SK-N-SH (cell line): ENCODE measurements at regions not wholly inside any gene's neighbourhood (a gene's known extent, or its start where the extent isn't known, plus 50 kb on each side); places are given as distances from the start of the nearest gene placed in this dataset.

Experiments used
- CTCF ChIA-PET: fragments of 300-600, 350-600 bp; formaldehyde crosslinking; extraction: SDS; loops from one replicate; lab custom pipeline; 2021; lab: Yijun Ruan, JAX
- POLR2A ChIA-PET: fragments of 350-600 bp; sonication (Branson Sonifier 250); formaldehyde crosslinking; extraction: SDS; loops from one replicate; lab custom pipeline; 2020; ENCODE audit warnings: antibody characterized with exemption, inconsistent platforms; lab: Yijun Ruan, JAX
- DNase-seq: peaks from one replicate; pipeline ENCODE4 v3.0.0; 2012
- H2AFZ ChIP-seq: fragments of 200-600 bp; sonication (generic); 2 replicates; pipeline ENCODE4 v1.8.1; 2016; ENCODE audit warnings: antibody characterized with exemption, mild to moderate bottlenecking, low read depth
- H3F3A ChIP-seq: fragments of 200-600 bp; sonication (generic); replicated peaks from 2 replicates; pipeline ENCODE3; 2016; ENCODE audit warnings: antibody characterized with exemption, mild to moderate bottlenecking; ENCODE audit not compliant: insufficient read depth
- H3K27ac ChIP-seq, 2 experiments: fragments of 200-500 bp in 1 of 2; fragments of 200-600 bp in 1 of 2; sonication (Bioruptor generic) in 1 of 2; sonication (generic), shearing (Covaris generic) in 1 of 2; 2 replicates each; pipeline versions ENCODE4 v1.5.1 to v1.6.1; 2014 to 2016; ENCODE audit warnings: low read depth in 2 of 2, inconsistent platforms in 1 of 2, low read length in 1 of 2, mild to moderate bottlenecking in 1 of 2, mixed read lengths in 1 of 2
- H3K27me3 ChIP-seq: fragments of 200-600 bp; sonication (generic), shearing (Covaris generic); 2 replicates; pipeline ENCODE4 v1.6.1; 2016; ENCODE audit warnings: mixed run types; ENCODE audit not compliant: insufficient read depth
- H3K36me3 ChIP-seq, 2 experiments: fragments of 200-500 bp in 1 of 2; fragments of 200-600 bp in 1 of 2; sonication (Bioruptor generic) in 1 of 2; sonication (generic) in 1 of 2; replicated peaks in 1 of 2; 2 replicates each; pipeline versions ENCODE3 to v1.5.1; 2014 to 2016; ENCODE audit warnings: low read length in 1 of 2, mild to moderate bottlenecking in 1 of 2; ENCODE audit not compliant: insufficient read depth in 2 of 2, control insufficient read depth in 1 of 2
- H3K4me1 ChIP-seq, 2 experiments: fragments of 200-500 bp in 1 of 2; fragments of 200-600 bp in 1 of 2; sonication (Bioruptor generic) in 1 of 2; sonication (generic), shearing (Covaris generic) in 1 of 2; 2 replicates each; pipeline versions ENCODE4 v1.5.1 to v1.6.1; 2014 to 2016; ENCODE audit warnings: low read depth in 1 of 2, low read length in 1 of 2, mixed run types in 1 of 2; ENCODE audit not compliant: insufficient read depth in 2 of 2, control insufficient read depth in 1 of 2
- H3K4me2 ChIP-seq: fragments of 200-600 bp; sonication (generic), shearing (Covaris generic); 2 replicates; pipeline ENCODE4 v1.6.1; 2017; ENCODE audit warnings: mixed run types
- H3K4me3 ChIP-seq, 2 experiments: fragments of 200-500 bp in 1 of 2; fragments of 200-600 bp in 1 of 2; sonication (Bioruptor generic) in 1 of 2; sonication (generic), shearing (Covaris generic) in 1 of 2; 2 replicates each; pipeline versions ENCODE4 v1.5.1 to v1.8.1; 2014 to 2016; ENCODE audit warnings: low read depth in 2 of 2, inconsistent platforms in 1 of 2, low read length in 1 of 2, mild to moderate bottlenecking in 1 of 2, mixed read lengths in 1 of 2, moderate library complexity in 1 of 2
- H3K79me2 ChIP-seq: fragments of 200-600 bp; sonication (generic); 2 replicates; pipeline ENCODE4 v1.8.1; 2017; ENCODE audit warnings: mild to moderate bottlenecking; ENCODE audit not compliant: insufficient read depth
- H3K9ac ChIP-seq: fragments of 200-600 bp; sonication (generic); 2 replicates; pipeline ENCODE4 v1.6.1; 2017; ENCODE audit warnings: mixed run types
- H3K9me2 ChIP-seq: fragments of 200-600 bp; sonication (generic); 2 replicates; pipeline ENCODE4 v1.6.1; 2017; ENCODE audit warnings: mixed run types
- H3K9me3 ChIP-seq: fragments of 200-600 bp; sonication (generic); 2 replicates; pipeline ENCODE4 v1.6.1; 2017; ENCODE audit warnings: mixed run types, mild to moderate bottlenecking, moderate library complexity
- H4K20me1 ChIP-seq: fragments of 200-600 bp; sonication (generic); 2 replicates; pipeline ENCODE4 v1.6.1; 2017; ENCODE audit warnings: mild to moderate bottlenecking, mixed run types; ENCODE audit not compliant: insufficient read depth
- CHD2 ChIP-seq: fragments of 150-350 bp; IDR thresholded peaks from 2 replicates; pipeline ENCODE4 v1.6.1; 2018; ENCODE audit warnings: low read length; ENCODE audit not compliant: partially characterized antibody
- ELF1 ChIP-seq: IDR thresholded peaks from 2 replicates; pipeline ENCODE4 v1.4.0; 2012
- EZH2phosphoT487 ChIP-seq: fragments of 200-600 bp; sonication (generic); IDR thresholded peaks from 2 replicates; pipeline ENCODE4 v1.6.1; 2017; ENCODE audit warnings: low read depth, mixed run types, mild to moderate bottlenecking, antibody characterized with exemption, moderate library complexity, borderline replicate concordance
- FOXJ3 ChIP-seq: sonication (generic); formaldehyde crosslinking; IDR thresholded peaks from 2 replicates; pipeline ENCODE4 v1.5.1; 2020; ENCODE audit warnings: mild to moderate bottlenecking, missing genetic modification reagents
- FOXM1 ChIP-seq: IDR thresholded peaks from 2 replicates; pipeline ENCODE4 v1.4.0; 2012; ENCODE audit warnings: low read depth, mild to moderate bottlenecking
- GATA2 ChIP-seq: sonication (generic); formaldehyde crosslinking; IDR thresholded peaks from 2 replicates; pipeline ENCODE4 v1.5.0; 2020; ENCODE audit warnings: mild to moderate bottlenecking, missing genetic modification reagents
- MEF2A ChIP-seq: IDR thresholded peaks from 2 replicates; pipeline ENCODE4 v1.4.0; 2012; ENCODE audit warnings: low read depth, borderline replicate concordance
- NRF1 ChIP-seq: IDR thresholded peaks from 2 replicates; pipeline ENCODE4 v1.6.1; 2012; ENCODE audit warnings: low read depth, mild to moderate bottlenecking, low read length
- RAD21 ChIP-seq: IDR thresholded peaks from 2 replicates; pipeline ENCODE4 v1.6.1; 2012; ENCODE audit warnings: mild to moderate bottlenecking, low read length
- RCOR1 ChIP-seq: fragments of 150-350 bp; IDR thresholded peaks from 2 replicates; pipeline ENCODE4 v1.6.1; 2017; ENCODE audit warnings: antibody characterized with exemption, low read length
- RFX5 ChIP-seq: IDR thresholded peaks from 2 replicates; pipeline ENCODE4 v1.6.1; 2012; ENCODE audit warnings: mild to moderate bottlenecking, improper control_type of control experiment, low read length
- RXRA ChIP-seq: IDR thresholded peaks from 2 replicates; pipeline ENCODE4 v1.4.0; 2012; ENCODE audit warnings: low read depth, mild to moderate bottlenecking, borderline replicate concordance
- TCF12 ChIP-seq: IDR thresholded peaks from 2 replicates; pipeline ENCODE4 v1.4.0; 2012
- YY1 ChIP-seq: IDR thresholded peaks from 2 replicates; pipeline ENCODE4 v1.4.0; 2012; ENCODE audit warnings: low read depth, mild to moderate bottlenecking
- WGBS: methylation state at CpG from one replicate; pipeline ENCODE4 v1.1.6; 2017; ENCODE audit warnings: low lambda C conversion rate; 5-methylcytosine and 5-hydroxymethylcytosine counted together
- TF ChIP-seq, protein P1 (sequence below): IDR thresholded peaks from 2 replicates; pipeline ENCODE4 v1.4.0; 2012; ENCODE audit warnings: low read depth, borderline replicate concordance
- TF ChIP-seq, protein P2 (sequence below): IDR thresholded peaks from 2 replicates; pipeline ENCODE4 v1.4.0; 2012; ENCODE audit warnings: low read depth, borderline replicate concordance
- TF ChIP-seq, protein P3 (sequence below): fragments of 150-350 bp; IDR thresholded peaks from 2 replicates; pipeline ENCODE4 v1.6.1; 2017; ENCODE audit warnings: antibody characterized with exemption, low read length, low read depth, borderline replicate concordance
- TF ChIP-seq, protein P4 (sequence below): IDR thresholded peaks from 2 replicates; pipeline ENCODE4 v1.6.1; 2012; ENCODE audit warnings: mild to moderate bottlenecking, low read depth, low read length, moderate library complexity
- TF ChIP-seq, protein P5 (sequence below): IDR thresholded peaks from 2 replicates; pipeline ENCODE4 v1.4.0; 2012; ENCODE audit warnings: low read depth

DNA sequence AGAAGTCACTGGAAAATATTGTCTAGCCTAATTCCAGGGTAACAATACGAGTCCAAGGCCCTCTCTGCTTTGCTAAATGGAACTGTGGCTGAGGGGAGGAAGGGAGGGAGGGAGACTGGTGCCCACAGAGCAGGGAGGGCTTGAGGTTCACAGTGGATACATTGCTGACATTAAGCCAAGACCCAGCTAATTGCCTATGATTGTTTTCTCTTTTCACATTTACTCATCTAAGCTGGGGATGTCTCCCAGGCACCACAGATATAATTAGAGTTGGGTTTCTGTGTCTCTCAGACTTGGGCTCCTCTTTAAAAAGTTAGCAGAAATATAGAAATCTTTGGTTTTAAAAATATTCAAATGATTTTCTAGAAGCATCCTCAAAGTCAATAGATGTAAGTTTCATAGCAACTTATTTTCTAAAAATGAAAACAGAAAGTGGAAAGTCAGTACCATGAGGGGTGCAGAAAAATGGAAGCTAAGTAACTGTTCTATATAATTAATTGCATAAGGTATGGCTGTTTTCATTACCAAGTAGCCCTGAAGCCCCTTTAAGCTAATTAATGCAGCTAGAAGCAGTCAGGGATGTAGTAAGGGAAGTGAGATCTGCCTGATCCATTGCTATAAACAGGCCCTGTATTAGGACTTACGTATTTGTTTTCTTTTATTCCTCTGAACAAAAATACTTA, 259.8 kb downstream of the NDUFS4 start:
- no peak overlapping the region for H3K9ac ChIP-seq
- WGBS: 72% methylated on average over 2 of the region's 2 CpGs
- H2AFZ ChIP-seq: no peak overlapping the region
- ChIA-PET CTCF (no interaction called here), POLR2A (no interaction called here)
- no peak for DNase-seq
- no peaks in the 10 kb centered on the region for H3K9me3 ChIP-seq
- H3F3A ChIP-seq: no peaks in the 10 kb centered on the region
- TF ChIP-seq RFX5 (no peak), YY1 (no peak), RCOR1 (no peak), CHD2 (no peak), RAD21 (no peak), ELF1 (no peak), FOXM1 (no peak), MEF2A (no peak), NRF1 (no peak), TCF12 (no peak), RXRA (no peak), FOXJ3 (CRISPR knock-in tag) (no peak), GATA2 (CRISPR knock-in tag) (no peak), EZH2phosphoT487 (no peak)
- TF ChIP-seq, protein P1, sequence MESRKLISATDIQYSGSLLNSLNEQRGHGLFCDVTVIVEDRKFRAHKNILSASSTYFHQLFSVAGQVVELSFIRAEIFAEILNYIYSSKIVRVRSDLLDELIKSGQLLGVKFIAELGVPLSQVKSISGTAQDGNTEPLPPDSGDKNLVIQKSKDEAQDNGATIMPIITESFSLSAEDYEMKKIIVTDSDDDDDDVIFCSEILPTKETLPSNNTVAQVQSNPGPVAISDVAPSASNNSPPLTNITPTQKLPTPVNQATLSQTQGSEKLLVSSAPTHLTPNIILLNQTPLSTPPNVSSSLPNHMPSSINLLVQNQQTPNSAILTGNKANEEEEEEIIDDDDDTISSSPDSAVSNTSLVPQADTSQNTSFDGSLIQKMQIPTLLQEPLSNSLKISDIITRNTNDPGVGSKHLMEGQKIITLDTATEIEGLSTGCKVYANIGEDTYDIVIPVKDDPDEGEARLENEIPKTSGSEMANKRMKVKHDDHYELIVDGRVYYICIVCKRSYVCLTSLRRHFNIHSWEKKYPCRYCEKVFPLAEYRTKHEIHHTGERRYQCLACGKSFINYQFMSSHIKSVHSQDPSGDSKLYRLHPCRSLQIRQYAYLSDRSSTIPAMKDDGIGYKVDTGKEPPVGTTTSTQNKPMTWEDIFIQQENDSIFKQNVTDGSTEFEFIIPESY: no peak
- TF ChIP-seq, protein P2, sequence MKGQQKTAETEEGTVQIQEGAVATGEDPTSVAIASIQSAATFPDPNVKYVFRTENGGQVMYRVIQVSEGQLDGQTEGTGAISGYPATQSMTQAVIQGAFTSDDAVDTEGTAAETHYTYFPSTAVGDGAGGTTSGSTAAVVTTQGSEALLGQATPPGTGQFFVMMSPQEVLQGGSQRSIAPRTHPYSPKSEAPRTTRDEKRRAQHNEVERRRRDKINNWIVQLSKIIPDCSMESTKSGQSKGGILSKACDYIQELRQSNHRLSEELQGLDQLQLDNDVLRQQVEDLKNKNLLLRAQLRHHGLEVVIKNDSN: no peak
- TF ChIP-seq, protein P3, sequence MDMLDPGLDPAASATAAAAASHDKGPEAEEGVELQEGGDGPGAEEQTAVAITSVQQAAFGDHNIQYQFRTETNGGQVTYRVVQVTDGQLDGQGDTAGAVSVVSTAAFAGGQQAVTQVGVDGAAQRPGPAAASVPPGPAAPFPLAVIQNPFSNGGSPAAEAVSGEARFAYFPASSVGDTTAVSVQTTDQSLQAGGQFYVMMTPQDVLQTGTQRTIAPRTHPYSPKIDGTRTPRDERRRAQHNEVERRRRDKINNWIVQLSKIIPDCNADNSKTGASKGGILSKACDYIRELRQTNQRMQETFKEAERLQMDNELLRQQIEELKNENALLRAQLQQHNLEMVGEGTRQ: no peak
- TF ChIP-seq, protein P4, sequence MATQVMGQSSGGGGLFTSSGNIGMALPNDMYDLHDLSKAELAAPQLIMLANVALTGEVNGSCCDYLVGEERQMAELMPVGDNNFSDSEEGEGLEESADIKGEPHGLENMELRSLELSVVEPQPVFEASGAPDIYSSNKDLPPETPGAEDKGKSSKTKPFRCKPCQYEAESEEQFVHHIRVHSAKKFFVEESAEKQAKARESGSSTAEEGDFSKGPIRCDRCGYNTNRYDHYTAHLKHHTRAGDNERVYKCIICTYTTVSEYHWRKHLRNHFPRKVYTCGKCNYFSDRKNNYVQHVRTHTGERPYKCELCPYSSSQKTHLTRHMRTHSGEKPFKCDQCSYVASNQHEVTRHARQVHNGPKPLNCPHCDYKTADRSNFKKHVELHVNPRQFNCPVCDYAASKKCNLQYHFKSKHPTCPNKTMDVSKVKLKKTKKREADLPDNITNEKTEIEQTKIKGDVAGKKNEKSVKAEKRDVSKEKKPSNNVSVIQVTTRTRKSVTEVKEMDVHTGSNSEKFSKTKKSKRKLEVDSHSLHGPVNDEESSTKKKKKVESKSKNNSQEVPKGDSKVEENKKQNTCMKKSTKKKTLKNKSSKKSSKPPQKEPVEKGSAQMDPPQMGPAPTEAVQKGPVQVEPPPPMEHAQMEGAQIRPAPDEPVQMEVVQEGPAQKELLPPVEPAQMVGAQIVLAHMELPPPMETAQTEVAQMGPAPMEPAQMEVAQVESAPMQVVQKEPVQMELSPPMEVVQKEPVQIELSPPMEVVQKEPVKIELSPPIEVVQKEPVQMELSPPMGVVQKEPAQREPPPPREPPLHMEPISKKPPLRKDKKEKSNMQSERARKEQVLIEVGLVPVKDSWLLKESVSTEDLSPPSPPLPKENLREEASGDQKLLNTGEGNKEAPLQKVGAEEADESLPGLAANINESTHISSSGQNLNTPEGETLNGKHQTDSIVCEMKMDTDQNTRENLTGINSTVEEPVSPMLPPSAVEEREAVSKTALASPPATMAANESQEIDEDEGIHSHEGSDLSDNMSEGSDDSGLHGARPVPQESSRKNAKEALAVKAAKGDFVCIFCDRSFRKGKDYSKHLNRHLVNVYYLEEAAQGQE: no peak
- TF ChIP-seq, protein P5, sequence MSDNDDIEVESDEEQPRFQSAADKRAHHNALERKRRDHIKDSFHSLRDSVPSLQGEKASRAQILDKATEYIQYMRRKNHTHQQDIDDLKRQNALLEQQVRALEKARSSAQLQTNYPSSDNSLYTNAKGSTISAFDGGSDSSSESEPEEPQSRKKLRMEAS: no peak
- H3K36me3 ChIP-seq: no peaks in the 10 kb centered on the region
- no peaks in the 10 kb centered on the region for H3K27me3 ChIP-seq
- H4K20me1 ChIP-seq: no peaks in the 10 kb centered on the region
- no peaks in the 10 kb centered on the region for H3K4me1 ChIP-seq
- no peak overlapping the region for H3K27ac ChIP-seq
- H3K4me2 ChIP-seq: no peak overlapping the region
- H3K79me2 ChIP-seq: no peaks in the 10 kb centered on the region
- H3K9me2 ChIP-seq: no peaks in the 10 kb centered on the region
- H3K4me3 ChIP-seq: no peak overlapping the region
